Mucosa of descending colon (tissue), 3 donors: ENCODE measurements at regions not wholly inside any gene's neighbourhood (a gene's known extent, or its start where the extent isn't known, plus 50 kb on each side); places are given as distances from the start of the nearest gene placed in this dataset.
"Not testable (repeated sequence)": the region's sequence is repeated elsewhere in the genome, so short reads cannot be mapped to it uniquely, and the experiment has no call there.

Source experiments
- ATAC-seq: fragments of 200-7000 bp; cut with Tn5 transposase; one replicate; pipeline ENCODE4 v1.9.1; 2020; ENCODE audit warnings: mild to moderate bottlenecking, moderate library complexity
- DNase-seq, 3 donors: peaks; one replicate each; pipeline ENCODE4 v3.0.0-alpha.2; 2020
- H3K36me3 ChIP-seq: fragments of 200-600 bp; one replicate; pipeline ENCODE4 v1.8.0; 2021; ENCODE audit warnings: low read depth, mild to moderate bottlenecking
- H3K4me1 ChIP-seq: fragments of 200-600 bp; one replicate; pipeline ENCODE4 v1.8.0; 2021; ENCODE audit warnings: low read depth, mild to moderate bottlenecking
- H3K4me3 ChIP-seq: fragments of 200-600 bp; one replicate; pipeline ENCODE4 v1.8.0; 2021; ENCODE audit warnings: mild to moderate bottlenecking
- H3K9me3 ChIP-seq: fragments of 200-600 bp; one replicate; pipeline ENCODE4 v1.8.0; 2021; ENCODE audit warnings: mild to moderate bottlenecking
- intact Hi-C, 2 donors: fragments of 100-400 bp; cut with DNase I in 1 of 2; cut with micrococcal nuclease in 1 of 2; formaldehyde crosslinking; loops; one replicate each; pipeline versions ENCODE4 v1.11.0 to v1.11.1; 2022; cut with DNase I, micrococcal nuclease
- TF ChIP-seq, protein P1 (sequence below): fragments of 200-600 bp; IDR thresholded peaks from one replicate; pipeline ENCODE4 v1.8.0; 2022; ENCODE audit warnings: antibody characterized with exemption, mild to moderate bottlenecking
- donor health status: DM: no; HTN: no; CAD: no; lungs with moderate emphysema.
- donor health status: DM: no; HTN: no; CAD: no.
- donor health status: DM: no; HTN: yes; CAD: no.

GRCh38 chr4:170446782-170447181, 357.0 kb upstream of the AADAT start:
- intact Hi-C loops = no loop called here
- TF ChIP-seq, protein P1, sequence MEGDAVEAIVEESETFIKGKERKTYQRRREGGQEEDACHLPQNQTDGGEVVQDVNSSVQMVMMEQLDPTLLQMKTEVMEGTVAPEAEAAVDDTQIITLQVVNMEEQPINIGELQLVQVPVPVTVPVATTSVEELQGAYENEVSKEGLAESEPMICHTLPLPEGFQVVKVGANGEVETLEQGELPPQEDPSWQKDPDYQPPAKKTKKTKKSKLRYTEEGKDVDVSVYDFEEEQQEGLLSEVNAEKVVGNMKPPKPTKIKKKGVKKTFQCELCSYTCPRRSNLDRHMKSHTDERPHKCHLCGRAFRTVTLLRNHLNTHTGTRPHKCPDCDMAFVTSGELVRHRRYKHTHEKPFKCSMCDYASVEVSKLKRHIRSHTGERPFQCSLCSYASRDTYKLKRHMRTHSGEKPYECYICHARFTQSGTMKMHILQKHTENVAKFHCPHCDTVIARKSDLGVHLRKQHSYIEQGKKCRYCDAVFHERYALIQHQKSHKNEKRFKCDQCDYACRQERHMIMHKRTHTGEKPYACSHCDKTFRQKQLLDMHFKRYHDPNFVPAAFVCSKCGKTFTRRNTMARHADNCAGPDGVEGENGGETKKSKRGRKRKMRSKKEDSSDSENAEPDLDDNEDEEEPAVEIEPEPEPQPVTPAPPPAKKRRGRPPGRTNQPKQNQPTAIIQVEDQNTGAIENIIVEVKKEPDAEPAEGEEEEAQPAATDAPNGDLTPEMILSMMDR = no peak
- no peaks in the 10 kb centered on the region for H3K9me3 ChIP-seq
- H3K4me1 ChIP-seq = no peaks in the 10 kb centered on the region
- ATAC-seq (no peak), DNase-seq (no peak)
- no peaks in the 10 kb centered on the region for H3K36me3 ChIP-seq
- H3K4me3 ChIP-seq = no peak overlapping the region

DNA sequence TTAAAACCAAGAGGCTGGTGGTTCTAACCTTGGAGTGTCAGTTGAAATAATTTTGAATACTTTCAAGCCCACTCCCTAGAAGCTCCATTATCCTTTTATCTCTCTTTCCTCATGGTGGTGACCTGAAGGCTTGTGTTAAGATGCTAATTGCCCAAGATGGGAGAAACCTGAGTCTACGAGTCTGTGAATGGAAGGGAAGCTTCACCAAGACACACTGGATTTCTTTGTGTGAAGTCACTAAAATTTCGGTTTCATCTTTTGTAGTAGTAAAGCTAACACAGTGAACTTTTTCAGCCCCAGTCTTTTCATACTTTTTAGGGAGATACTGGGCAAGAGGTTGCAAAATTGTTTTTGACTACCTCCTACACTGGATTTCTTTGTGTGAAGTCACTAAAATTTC, 351.4 kb upstream of the AADAT start:
- ATAC-seq, H3K36me3 ChIP-seq, DNase-seq, H3K9me3 ChIP-seq, H3K4me1 ChIP-seq, intact Hi-C loops, H3K4me3 ChIP-seq: not testable (repeated sequence)

DNA sequence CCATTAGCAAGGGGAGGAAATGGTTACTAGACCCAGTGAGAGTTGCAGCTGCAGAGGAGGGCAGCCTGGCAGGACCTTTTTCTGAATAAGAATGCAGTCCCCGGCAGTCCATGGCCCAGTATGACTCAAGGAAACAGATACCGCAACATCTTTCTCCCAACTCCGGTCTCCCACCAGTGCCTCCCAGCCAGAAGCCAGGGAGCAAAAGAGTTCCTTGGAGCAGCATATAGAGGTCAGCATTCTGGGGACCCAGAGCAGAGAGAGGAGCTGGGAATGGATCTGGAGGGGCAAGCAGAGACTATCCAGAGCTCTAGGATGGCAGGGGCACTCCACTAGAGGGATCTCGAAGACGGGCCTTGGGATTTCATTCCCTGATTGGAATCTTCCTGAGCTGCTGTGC, 339.2 kb upstream of the AADAT start:
- TF ChIP-seq, protein P1 = no peak
- no peak for ATAC-seq
- Histone ChIP-seq H3K4me3 (no peak overlapping the region), H3K9me3 (no peaks in the 10 kb centered on the region), H3K4me1 (no peaks in the 10 kb centered on the region), H3K36me3 (no peaks in the 10 kb centered on the region)
- no peak for DNase-seq
- intact Hi-C loops = no loop called here

DNA sequence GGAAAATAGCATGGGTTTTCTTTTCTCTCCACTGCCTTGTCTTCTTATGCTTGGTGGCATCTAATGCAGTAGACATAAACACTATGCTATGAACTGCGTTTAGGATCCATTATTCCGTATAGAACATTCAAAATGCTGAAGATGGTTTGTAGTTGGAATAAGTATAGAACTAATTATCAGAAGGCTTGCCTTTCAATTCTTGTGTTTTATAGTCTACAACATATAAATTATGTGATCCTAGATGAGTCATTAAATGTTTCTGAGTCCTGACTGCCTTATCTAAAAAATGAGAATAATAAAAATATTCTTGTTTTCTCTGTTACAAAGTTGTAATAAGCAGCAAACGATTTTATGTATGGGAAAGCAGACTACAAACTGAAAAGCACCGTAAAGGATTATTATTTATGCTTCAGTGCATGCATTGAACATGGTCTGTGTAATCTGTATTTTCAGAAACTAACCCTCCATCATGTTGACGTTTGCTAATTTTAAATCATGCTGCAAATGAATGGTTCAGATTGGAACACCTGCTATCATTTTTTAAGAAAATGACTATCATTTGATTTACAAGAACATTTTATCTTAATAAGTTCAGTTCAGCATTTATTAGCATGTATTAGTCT, 335.9 kb upstream of the AADAT start:
- intact Hi-C loops = no loop called here
- no peaks in the 10 kb centered on the region for H3K4me1 ChIP-seq
- no peaks in the 10 kb centered on the region for H3K9me3 ChIP-seq
- H3K36me3 ChIP-seq = no peaks in the 10 kb centered on the region
- no peak overlapping the region for H3K4me3 ChIP-seq
- ATAC-seq (no peak), DNase-seq (no peak)
- TF ChIP-seq, protein P1 = no peak

DNA sequence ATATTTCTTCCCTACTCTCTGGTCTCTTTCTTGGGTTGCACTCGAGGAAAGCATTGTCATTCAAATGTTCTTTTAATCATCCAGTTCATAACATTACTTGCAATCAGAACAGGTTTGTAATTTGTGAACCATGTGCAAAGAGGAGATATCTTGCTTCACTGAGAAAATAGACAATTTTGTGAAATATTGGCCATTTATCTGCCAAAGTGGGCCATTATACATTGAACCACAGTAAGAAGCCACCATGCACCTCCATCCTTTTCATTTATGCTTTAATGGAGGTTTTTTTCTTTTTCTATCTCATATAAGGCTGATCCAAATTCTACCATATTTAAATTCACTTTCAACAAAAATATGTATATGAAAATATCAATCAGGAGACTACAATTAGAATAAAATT, 335.3 kb upstream of the AADAT start:
- DNase-seq (no peak), ATAC-seq (no peak)
- no peaks in the 10 kb centered on the region for H3K9me3 ChIP-seq
- no peak overlapping the region for H3K4me3 ChIP-seq
- intact Hi-C loops = no loop called here
- no peaks in the 10 kb centered on the region for H3K36me3 ChIP-seq
- H3K4me1 ChIP-seq = no peaks in the 10 kb centered on the region
- TF ChIP-seq, protein P1 = no peak

DNA sequence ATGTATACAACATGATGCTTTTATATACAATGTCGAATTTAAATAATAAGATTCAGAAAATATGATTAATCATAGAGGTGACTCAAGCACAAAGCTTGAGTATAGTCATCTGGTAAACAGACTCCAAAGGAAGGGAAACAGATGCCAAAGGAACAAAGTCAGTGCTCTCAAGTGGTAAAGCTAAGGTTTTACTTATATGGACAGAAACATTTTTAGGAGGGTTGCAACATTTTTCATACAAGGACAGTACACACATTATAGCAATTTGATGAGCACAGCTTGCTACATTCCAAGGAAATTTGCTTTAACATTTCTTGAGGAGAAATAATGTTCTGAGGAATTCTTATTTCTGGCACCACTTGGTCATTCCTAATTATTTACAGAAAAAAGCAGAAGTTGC, 333.4 kb upstream of the AADAT start:
- TF ChIP-seq, protein P1 = no peak
- Histone ChIP-seq H3K4me1 (no peaks in the 10 kb centered on the region), H3K4me3 (no peak overlapping the region), H3K36me3 (no peaks in the 10 kb centered on the region), H3K9me3 (no peaks in the 10 kb centered on the region)
- DNase-seq (no peak), ATAC-seq (no peak)
- intact Hi-C loops = no loop called here
